Left colon (tissue), 2 donors: ENCODE measurements at regions not wholly inside any gene's neighbourhood (a gene's known extent, or its start where the extent isn't known, plus 50 kb on each side); places are given as distances from the start of the nearest gene placed in this dataset.
A peak's percentile ranks its signal among the peaks of the same experiment; 100 is the strongest.
"Not testable (repeated sequence)": the region's sequence is repeated elsewhere in the genome, so short reads cannot be mapped to it uniquely, and the experiment has no call there.

ENCODE experiments used
- ATAC-seq: fragments of 200-7000 bp; cut with Tn5 transposase; one replicate; pipeline ENCODE4 v1.9.1; 2020; ENCODE audit warnings: mild to moderate bottlenecking, moderate library complexity
- DNase-seq, 2 donors: peaks; one replicate each; pipeline ENCODE4 v3.0.0-alpha.2; 2020
- intact Hi-C, 2 donors: fragments of 100-400 bp; cut with DNase I in 1 of 2; cut with micrococcal nuclease in 1 of 2; formaldehyde crosslinking; loops; one replicate each; pipeline versions ENCODE4 v1.11.2 to v1.14.0; 2022; cut with DNase I, micrococcal nuclease
- donor health status: DM: no; HTN: no; CAD: no.
- donor health status: DM: yes; HTN: yes; CAD: no.

DNA sequence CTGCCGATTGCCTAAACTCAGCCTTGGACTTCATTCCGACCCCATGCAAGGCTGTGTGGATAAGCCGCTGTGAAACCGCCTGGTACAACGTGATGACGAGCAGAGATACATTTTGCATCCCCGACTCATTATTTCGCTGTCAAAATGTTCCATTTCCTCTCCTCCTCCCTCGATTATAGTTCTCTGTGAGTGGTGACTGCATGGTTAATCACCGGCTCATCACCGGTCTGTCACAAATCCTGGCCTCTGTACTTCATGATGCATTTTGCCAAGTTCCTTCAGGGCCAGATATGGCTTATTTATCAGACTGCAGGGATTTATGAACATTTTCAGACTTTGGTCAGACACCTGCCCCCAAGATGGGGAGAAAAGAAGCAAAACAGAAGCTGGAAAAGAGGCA lies 461.6 kb upstream of the DPP6 start:
- ATAC-seq (no peak), DNase-seq (no peak)
- intact Hi-C loops = no loop called here

DNA sequence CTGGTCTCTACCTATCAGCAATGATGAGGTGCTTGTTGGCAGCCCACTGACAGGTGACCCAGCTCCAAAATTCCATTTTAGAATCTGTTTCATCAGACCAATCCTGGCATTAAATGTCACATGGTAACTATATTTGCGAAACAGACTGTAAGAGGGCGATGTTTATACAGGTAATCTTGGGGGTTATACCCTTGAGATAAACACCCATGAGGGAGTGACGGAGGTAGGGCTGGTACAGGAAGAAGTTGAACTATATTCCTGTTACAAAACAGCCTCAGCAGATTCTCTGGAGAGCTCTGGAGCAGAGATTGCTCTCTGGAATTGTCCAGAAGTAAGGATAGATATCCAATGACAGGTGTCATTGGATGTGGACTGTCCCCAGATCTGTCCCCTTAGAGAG lies 444.8 kb upstream of the DPP6 start:
- no peak for DNase-seq
- no peak for ATAC-seq
- intact Hi-C loops = no loop called here

DNA sequence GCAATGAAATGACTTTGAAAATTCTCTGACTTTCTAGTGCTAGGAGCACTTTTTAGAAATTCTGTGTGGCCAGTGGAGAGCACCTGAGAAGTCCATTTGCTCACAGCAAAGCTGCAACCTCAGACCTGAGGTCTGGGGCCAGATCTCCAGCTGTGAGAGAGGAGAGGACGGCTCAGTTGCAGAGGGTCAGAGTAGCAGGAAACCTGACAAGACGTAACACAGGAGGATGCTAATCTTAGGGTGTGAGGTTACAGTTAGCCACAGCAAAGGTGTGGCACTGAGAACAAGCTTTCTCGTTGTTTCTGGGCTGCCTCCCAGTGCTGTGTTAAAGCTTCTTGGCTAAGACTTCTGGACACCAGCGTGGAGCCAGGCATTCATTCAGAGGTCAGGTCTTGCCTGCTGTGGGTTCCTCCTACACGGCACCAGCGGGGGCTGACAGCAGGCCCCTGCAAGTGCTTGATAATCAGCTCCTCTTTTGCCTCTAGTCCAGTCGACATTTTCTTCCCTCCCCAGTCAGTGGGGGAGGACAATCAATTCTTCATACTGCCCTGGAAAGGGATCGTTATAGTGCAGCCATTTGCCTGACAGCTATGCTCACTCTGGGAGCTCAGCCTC lies 435.4 kb upstream of the DPP6 start:
- DNase-seq = no peak
- ATAC-seq = no peak
- intact Hi-C loops = no loop called here

DNA sequence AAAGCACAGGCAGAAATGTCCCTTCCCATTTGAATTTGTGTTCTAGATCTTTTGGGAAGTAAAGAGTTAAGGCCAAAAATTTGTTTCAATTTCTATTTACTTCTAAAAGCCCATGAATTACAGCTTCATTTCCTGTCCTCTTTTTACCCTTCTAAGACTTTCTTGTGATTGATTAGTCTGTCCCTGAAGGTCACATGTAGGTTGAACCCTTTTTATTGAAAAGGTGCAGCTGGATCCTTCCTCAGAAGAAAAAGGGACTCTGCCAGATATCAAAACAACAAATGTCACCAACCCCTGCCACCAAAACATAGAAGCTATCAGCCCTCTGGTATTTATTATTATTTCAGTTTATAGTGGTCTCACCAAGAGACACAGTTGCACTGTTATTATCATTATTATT lies 424.9 kb upstream of the DPP6 start:
- ATAC-seq (no peak), DNase-seq (no peak)
- intact Hi-C loops = no loop called here

DNA sequence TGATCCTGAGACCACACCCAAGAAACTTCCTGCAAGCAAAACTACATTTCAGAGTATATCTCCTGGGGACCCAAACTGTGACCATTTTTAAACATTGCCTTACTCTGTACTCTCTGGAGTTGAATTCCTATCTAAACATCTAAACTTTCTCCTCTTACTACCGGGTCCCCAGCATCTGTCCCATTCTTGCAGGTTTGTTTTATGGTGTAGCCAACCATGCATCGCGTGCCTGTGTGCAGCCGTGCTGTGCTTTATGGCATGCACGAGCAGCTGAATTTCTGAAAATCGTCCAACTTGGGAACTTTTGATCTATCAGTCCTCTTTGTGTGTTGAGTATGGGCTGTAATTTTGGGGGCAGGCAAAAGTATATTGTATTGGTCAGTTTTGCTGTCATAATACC lies 423.8 kb upstream of the DPP6 start:
- ATAC-seq (no peak), DNase-seq (no peak)
- intact Hi-C loops = no loop called here

DNA sequence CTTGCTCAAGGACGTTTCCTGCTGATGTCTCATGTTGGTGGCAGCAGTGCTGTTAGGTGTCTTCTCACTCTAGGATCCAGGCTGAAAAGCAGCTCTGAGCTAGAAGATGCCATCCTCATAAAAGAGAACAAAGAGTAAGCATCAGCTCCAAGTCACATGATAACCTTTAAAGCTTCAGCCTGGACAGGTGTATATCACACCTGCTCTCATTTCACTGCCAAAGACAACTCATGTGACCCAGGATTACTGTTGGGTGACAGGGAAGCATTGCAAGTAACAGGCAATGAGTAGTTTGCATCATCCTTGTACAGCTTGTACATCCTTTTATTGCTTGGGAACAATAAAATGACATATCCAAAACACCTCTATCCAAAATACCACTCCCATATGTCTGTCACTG lies 423.4 kb upstream of the DPP6 start:
- DNase-seq (no peak), ATAC-seq (peak; percentile 62)
- intact Hi-C loops = no loop called here

DNA sequence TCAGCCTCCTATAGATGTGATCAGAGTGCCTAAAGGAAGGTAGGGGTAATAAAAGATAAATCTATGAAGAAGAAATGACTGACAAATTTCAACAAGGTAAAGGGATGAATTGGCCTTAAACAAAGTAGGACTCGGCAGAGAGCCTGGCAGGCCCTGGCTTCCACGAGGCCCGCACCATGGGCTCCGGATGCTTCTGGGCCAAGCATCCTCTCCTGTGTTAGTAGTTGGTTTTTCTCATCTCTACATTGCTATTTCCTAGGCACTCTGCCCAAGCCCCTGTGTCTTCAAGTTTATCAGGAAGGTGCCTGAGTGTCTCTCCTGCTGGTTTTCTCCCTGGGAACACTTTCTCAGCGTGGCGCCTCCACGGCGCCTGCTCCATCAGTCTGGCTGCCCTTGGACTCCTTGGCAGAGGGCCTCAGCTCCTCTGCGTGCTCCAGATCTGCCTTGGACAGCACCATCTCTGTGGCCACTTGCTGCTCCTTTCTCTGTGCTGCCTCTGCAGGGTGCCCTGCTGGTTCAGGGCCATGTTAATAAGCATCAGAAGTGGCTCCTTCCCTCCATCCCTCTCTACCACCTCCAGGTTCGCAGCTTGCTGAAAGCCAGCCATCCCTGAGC lies 413.3 kb upstream of the DPP6 start:
- ATAC-seq = no peak
- intact Hi-C loops = no loop called here
- no peak for DNase-seq

DNA sequence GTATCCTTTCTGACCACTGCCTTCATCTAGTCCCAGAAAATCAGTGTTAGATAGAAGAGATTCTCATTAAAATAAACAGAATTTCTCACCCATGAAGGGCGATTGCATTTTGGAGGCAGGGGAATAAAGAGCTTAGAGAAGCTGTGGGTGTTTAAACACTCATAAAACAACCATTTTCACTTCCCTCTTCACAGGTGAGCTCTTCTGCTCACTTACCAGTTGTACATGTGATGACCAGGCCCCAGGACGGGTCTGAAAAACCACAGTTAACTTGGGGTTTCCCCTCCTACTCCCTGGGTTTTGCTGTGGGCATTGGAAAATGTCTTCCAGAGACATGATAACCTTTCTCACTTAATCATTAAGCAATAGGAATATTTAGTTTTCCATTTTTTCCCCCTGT lies 411.6 kb upstream of the DPP6 start:
- ATAC-seq (no peak), DNase-seq (no peak)
- intact Hi-C loops = no loop called here

DNA sequence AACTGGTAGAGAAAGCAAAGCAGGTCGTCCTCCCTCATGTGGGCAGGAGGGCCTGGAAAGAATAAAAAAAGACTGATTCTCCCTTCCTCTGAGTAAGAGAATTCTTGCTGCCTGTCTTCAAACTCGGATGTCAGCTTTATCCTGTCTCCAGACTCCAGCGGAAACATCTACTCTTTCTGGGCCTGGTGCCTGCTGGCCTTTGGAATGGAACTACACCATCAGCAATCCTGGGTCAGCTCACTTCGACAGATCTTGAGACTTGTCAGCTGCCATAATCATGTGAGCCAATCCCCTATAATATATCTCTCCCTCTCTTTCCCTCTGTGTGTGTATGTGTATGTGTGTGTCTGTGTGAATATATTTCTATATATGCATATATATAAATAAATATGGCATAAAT lies 411.0 kb upstream of the DPP6 start:
- intact Hi-C loops = no loop called here
- no peak for ATAC-seq
- no peak for DNase-seq

DNA sequence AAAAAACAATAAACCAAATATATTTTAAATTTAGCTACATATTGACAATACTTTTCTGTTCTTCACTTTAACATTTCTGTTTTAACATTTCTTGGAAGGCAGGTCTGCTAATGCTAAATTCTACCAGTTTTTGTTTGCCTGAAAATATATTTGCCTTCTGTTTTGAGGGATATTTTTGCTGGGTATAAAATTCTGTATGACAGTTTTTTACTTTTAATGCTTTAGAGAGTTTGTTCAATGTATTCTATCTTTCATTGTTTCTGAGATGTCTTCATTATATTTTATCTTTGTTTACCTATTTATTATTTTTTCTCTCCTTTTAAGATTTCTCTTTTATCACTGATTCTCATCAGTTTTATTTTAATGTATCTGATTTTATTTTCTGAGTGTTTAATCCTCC lies 409.2 kb upstream of the DPP6 start:
- ATAC-seq (no peak), DNase-seq (no peak)
- intact Hi-C loops = no loop called here

DNA sequence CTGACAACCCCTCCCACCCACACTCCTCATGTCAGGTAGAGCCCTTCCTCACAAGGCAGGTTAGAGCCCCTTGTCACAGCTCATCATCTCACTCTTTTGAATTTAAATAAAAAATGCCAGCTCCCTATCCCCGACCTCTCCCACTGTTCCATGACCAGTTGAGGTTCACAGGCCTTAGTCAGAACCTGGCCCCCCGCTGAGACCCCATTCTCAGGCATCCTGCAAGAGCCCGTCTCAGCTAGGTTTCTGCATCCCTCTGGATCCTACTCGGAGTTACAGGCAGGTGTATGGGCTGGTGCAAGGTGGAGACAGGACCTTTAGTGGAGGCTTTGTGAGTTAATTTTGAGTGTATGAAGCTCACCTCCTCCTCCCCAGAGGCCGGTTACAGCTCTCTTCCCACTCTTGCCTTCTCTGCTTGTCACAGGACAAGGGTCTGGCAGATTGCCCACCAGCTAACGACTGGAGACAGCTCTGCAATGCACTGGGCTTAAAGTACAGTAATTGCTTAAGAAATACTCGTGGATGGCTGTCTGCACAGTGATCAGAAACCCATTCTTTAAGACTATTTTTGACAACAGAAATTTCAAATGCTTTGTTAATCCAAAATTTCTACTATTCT lies 394.9 kb upstream of the DPP6 start:
- DNase-seq = no peak
- no peak for ATAC-seq
- intact Hi-C loops = no loop called here

DNA sequence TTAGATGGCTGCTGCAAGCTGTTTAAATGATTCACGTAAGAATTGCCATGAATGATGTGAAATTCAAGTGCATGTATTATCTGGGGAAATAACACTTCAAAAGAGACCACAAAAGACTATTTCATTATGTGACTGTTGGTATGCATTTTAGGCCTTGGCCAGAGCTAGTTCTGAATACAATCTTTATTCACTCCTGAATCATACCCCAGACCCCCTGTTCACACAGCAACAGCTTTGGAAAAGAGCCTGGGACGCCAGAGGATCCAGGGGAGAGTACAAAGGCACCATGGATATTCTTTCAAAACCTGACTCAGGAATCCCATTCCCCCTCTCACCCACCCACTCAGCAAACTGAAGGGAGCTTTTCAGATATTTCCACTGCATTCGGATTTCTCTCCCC lies 377.1 kb upstream of the DPP6 start:
- ATAC-seq = no peak
- DNase-seq = no peak
- intact Hi-C loops = no loop called here

DNA sequence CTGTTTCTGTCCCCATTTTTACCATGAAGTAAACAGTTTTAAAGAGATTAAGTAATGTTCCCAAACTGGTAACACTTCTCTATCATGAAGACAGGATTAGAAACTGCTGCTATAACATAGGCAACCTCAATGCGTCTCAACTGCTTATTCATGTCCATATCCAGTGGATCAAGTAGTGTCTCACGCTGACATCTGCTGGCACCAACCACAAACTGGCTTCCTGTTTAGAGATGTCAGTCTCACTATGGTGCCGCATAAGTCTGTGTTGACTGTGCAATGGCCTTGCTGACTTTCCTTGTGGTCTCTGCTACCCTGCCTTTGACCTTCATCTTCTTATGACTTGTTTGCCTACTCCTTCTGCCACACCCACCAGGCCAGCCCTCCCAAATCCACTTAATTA lies 369.6 kb upstream of the DPP6 start:
- DNase-seq = no peak
- ATAC-seq = no peak
- intact Hi-C loops = no loop called here

DNA sequence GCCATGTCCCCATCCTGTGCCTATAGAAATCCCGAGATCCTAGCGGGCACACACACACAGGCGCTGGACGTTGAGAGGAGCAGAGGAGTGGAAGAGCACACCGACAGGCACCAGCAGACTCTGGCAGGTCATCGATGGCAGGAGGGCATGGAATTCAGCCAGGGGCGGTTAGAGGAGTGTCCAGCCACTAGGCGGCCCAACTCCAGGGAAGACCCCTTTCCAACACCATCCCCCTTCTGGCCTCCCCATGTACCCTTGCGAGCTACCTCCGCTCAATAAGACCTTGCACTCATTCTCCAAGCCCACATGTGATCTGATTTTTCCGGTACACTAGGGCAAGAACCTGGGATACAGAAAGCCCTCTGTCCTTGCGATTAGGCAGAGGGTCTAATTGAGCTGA lies 356.0 kb upstream of the DPP6 start:
- no peak for ATAC-seq
- intact Hi-C loops = no loop called here
- no peak for DNase-seq

DNA sequence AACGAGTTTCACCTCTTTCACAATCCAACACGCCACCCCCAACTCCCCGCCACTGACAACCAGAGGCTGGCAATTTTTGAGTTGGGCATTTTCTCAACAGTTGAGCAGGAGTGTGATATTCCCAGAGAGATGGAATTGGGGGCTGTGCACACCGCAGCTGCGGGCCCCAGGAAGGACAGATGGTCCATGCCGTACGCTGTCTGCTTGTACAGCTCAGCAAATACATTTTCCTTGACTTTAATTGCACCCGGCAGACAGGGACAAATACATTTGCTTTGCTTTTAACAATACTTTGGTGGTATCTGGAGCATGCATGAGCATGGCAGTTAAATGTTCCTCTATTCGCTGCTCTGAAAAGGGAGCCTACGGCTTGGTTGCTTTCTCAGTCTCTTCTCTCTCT lies 354.2 kb upstream of the DPP6 start:
- intact Hi-C loops = no loop called here
- ATAC-seq = no peak
- DNase-seq = no peak

DNA sequence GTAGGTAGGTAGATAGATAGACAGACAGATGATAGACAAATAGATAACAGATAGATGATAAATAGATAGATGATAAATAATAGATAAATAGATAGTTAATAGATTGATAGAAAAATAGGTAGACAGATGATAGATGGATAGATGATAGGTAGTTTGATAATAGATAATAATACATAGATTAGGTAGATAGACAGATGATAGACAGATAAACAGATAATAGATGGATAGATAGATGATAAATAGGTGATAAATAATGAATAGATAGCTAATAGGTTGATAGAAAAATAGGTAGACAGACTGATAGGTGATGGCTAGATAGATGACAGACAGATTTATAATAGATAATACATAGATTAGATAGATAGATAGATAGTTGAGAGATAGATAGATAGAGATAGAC lies 350.5 kb upstream of the DPP6 start:
- intact Hi-C loops = no loop called here
- no peak for ATAC-seq

DNA sequence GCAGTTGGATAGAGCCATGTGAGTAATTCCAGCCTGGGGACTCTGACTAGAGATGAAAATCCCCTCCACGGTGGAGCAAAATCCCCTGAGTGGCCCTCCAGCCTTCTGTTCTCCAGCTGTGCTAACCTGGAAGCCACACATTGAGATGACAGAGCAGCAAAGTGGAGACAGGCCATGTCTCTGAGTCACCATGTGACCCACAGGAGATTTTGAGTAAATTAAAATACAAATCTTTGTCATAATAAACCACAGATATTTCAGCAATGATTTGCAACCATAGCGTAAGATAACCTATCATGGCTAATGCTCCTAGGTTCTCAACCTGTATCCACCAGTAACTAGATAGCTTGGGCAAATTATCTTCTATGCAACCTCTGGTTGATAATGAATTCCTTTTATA lies 328.3 kb upstream of the DPP6 start:
- intact Hi-C loops, ATAC-seq, DNase-seq: not testable (repeated sequence)

More for the DNA sequence above, 350.5 kb upstream of the DPP6 start:
- no peak for DNase-seq

DNA sequence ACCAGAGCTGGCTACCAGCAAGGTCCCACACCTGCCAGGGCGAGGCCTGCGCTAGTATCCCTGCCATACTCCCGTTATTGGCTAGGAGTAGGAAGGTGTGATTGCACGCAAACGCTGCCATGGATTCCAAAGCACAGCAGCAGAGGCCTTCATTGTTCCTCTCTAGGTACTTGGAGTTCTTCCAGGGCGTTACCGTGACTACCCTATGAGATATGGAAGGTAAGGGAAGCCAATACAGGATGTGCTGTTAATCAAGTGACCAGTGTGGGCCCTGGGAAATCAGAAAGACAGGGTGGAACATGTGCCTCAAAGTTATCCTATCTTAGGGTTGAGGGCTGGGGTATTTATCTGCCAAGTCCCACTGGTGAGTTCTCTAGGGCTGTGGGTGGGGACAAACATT lies 320.7 kb upstream of the DPP6 start:
- ATAC-seq, DNase-seq, intact Hi-C loops: not testable (repeated sequence)

DNA sequence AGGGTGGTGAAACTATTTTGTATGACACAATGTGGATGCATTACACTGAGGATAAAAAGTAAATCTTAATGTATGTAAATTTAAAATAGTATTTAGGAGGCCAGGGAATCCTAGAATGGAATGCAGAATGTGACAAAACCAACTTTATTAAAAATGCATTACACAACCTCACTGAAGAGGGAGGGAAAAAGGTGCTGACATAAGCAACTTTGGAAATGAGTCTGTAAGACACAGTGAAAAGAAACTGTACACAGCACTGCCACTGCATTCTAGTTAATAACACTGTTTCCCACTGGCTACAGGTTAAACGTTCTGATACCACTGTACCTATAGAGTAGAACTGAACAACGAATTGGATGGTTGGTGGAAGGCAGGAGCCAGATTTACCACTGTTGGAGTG lies 308.8 kb upstream of the DPP6 start:
- ATAC-seq, intact Hi-C loops: not testable (repeated sequence)

DNA sequence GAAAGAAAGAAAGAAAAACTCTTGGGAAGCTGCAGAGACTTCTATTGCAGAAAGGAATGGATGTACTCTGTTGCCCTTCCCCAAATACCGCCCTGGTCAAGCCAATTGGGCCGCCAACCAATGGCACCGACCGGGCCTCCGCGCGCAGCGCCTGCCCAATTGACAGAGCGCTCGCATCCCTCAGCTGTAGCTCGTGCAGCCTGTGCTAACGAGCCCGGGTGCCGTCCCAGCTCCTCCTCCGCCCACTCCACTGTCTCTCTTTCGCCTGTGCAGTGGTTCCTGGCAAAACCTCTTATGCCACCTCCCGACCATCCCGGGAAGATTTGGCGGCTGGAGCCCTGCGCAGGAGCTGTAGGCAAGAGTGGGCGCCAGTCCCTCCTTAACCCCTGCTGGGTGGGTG lies 304.2 kb upstream of the DPP6 start:
- ATAC-seq = peak; percentile 18
- intact Hi-C loops = not testable (repeated sequence)
- DNase-seq = peak in 1 of 2 donors; percentile 56

More for the DNA sequence above, 308.8 kb upstream of the DPP6 start:
- DNase-seq = not testable (repeated sequence)

DNA sequence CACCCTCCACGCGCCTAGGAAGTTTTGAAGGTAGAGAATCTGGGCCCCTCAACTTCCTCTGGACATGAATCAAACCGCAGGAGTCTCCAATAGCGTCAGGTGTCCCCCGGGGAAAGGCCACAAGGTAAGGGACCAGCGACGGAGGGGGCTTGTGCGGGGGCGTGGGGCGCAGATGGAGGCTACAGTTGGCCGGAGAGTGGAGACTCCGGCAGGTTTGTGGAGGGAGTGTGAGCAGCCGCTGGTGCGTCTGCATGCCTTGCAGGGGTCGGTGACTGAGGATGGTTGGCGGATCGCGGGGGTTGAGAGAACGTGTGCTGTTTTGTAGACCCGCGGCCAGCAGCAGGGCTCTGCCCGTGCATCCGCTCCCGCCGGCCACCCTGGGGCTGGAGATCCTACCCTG lies 303.3 kb upstream of the DPP6 start:
- intact Hi-C loops, DNase-seq, ATAC-seq: not testable (repeated sequence)
